Activated CD4-positive, alpha-beta T cell treated with anti-CD3 and anti-CD28 coated beads for 36 hours (primary cell): ENCODE measurements at regions not wholly inside any gene's neighbourhood (a gene's known extent, or its start where the extent isn't known, plus 50 kb on each side); places are given as distances from the start of the nearest gene placed in this dataset.
"Not testable (repeated sequence)": the region's sequence is repeated elsewhere in the genome, so short reads cannot be mapped to it uniquely, and the experiment has no call there.

ENCODE experiments used
- ATAC-seq: fragments of 200-7000 bp; cut with Tn5 transposase; one replicate; pipeline ENCODE4 v1.10.0; 2021; ENCODE audit warnings: mild to moderate bottlenecking, moderate library complexity
- CTCF ChIA-PET: fragments of 350-600 bp; sonication (Branson Sonifier 250); formaldehyde crosslinking; loops from one replicate; lab custom pipeline; 2021; ENCODE audit warnings: antibody characterized with exemption; lab: Charles Lee
- POLR2A ChIA-PET: fragments of 350-600 bp; sonication (Branson Sonifier 250); formaldehyde crosslinking; loops from one replicate; lab custom pipeline; 2021; ENCODE audit warnings: antibody characterized with exemption, inconsistent platforms; lab: Charles Lee
- DNase-seq: peaks from one replicate; pipeline ENCODE4 v3.0.0-alpha.2; 2020
- H3K27ac Mint-ChIP-seq: one replicate; pipeline ENCODE4 v1.8.0; 2021; ENCODE audit warnings: mixed read lengths
- H3K27me3 Mint-ChIP-seq: one replicate; pipeline ENCODE4 v1.8.0; 2021; ENCODE audit warnings: mixed read lengths
- H3K36me3 Mint-ChIP-seq: one replicate; pipeline ENCODE4 v1.8.0; 2021; ENCODE audit warnings: low read depth, mixed read lengths
- H3K4me1 Mint-ChIP-seq: one replicate; pipeline ENCODE4 v1.8.0; 2021; ENCODE audit warnings: mixed read lengths
- H3K4me3 Mint-ChIP-seq: one replicate; pipeline ENCODE4 v1.8.0; 2021; ENCODE audit warnings: mild to moderate bottlenecking, moderate library complexity, mixed read lengths
- H3K9me3 Mint-ChIP-seq: one replicate; pipeline ENCODE4 v1.8.0; 2021; ENCODE audit warnings: low read depth, mixed read lengths
- intact Hi-C, 2 experiments: fragments of 100-400 bp; cut with DNase I in 1 of 2; cut with micrococcal nuclease in 1 of 2; formaldehyde crosslinking; loops; one replicate each; pipeline versions ENCODE4 v1.14.2 to v1.15.1; 2022 to 2024; cut with DNase I, micrococcal nuclease

GRCh38 chr17:30711626-30712507 lies 112.6 kb downstream of the CRLF3 start:
- intact Hi-C loops, H3K9me3 Mint-ChIP-seq, ATAC-seq, DNase-seq, CTCF ChIA-PET, H3K27ac Mint-ChIP-seq, H3K36me3 Mint-ChIP-seq: not testable (repeated sequence)
- Mint-ChIP-seq H3K27me3 (peaks cover 10% of the 10 kb centered on the region), H3K4me1 (peaks cover 21% of the 10 kb centered on the region), H3K4me3 (peak overlapping the region; percentile 58)
- POLR2A ChIA-PET: interaction anchor here (0.7 kb wide), 1 partner anchor 14 kb away, joined by 3 read pairs; no protein-coding TSS in a partner anchor

- POLR2A ChIA-PET, intact Hi-C loops, ATAC-seq, DNase-seq, H3K36me3 Mint-ChIP-seq, CTCF ChIA-PET, H3K27ac Mint-ChIP-seq, H3K9me3 Mint-ChIP-seq: not testable (repeated sequence)
- Mint-ChIP-seq H3K27me3 (peaks cover 17% of the 10 kb centered on the region), H3K4me1 (peaks cover 28% of the 10 kb centered on the region), H3K4me3 (peak overlapping the region; percentile 58)
Measured at GRCh38 chr17:30711176-30711575, 113.3 kb downstream of the CRLF3 start.

GRCh38 chr17:30710276-30711088 lies 114.0 kb downstream of the CRLF3 start:
- ATAC-seq, H3K27ac Mint-ChIP-seq, POLR2A ChIA-PET, DNase-seq, intact Hi-C loops, H3K36me3 Mint-ChIP-seq, CTCF ChIA-PET, H3K9me3 Mint-ChIP-seq: not testable (repeated sequence)
- peak overlapping the region; percentile 58 for H3K4me3 Mint-ChIP-seq
- peaks cover 29% of the 10 kb centered on the region for H3K4me1 Mint-ChIP-seq
- peaks cover 22% of the 10 kb centered on the region for H3K27me3 Mint-ChIP-seq

GRCh38 chr17:30709561-30710275 lies 114.8 kb downstream of the CRLF3 start:
- H3K36me3 Mint-ChIP-seq, POLR2A ChIA-PET, H3K27ac Mint-ChIP-seq, H3K9me3 Mint-ChIP-seq: not testable (repeated sequence)
- intact Hi-C loops: loop anchor here in 1 of 2 experiments (2.0 to 5.0 kb wide), 4 partner anchors 233 to 592 kb away; partner anchors contain the start of genes BLMH, CPD, GOSR1 and NSRP1
- CTCF ChIA-PET: interaction anchor here (0.6 kb wide), 1 partner anchor 791 kb away, joined by 3 read pairs; no protein-coding TSS in a partner anchor
- DNase-seq (peak; percentile 57), ATAC-seq (peak; percentile 24)
- Mint-ChIP-seq H3K4me3 (peak overlapping the region; percentile 58), H3K4me1 (peaks cover 27% of the 10 kb centered on the region), H3K27me3 (peaks cover 26% of the 10 kb centered on the region)

- POLR2A ChIA-PET, H3K9me3 Mint-ChIP-seq, H3K36me3 Mint-ChIP-seq, CTCF ChIA-PET, H3K27ac Mint-ChIP-seq: not testable (repeated sequence)
- peaks cover 26% of the 10 kb centered on the region for H3K27me3 Mint-ChIP-seq
- intact Hi-C loops: loop anchor here in 1 of 2 experiments (2.0 to 5.0 kb wide), 4 partner anchors 232 to 592 kb away; partner anchors contain the start of genes BLMH, CPD, GOSR1 and NSRP1
- peak; percentile 54 for DNase-seq
- ATAC-seq: peak; percentile 13
- peak overlapping the region; percentile 58 for H3K4me3 Mint-ChIP-seq
- peaks cover 27% of the 10 kb centered on the region for H3K4me1 Mint-ChIP-seq
Measured at GRCh38 chr17:30709096-30709495, 115.4 kb downstream of the CRLF3 start.

GRCh38 chr17:30708241-30709078 lies 116.0 kb downstream of the CRLF3 start:
- CTCF ChIA-PET, POLR2A ChIA-PET, H3K36me3 Mint-ChIP-seq, H3K9me3 Mint-ChIP-seq: not testable (repeated sequence)
- intact Hi-C loops: loop anchor here in 1 of 2 experiments (2.0 to 5.0 kb wide), 4 partner anchors 232 to 591 kb away; partner anchors contain the start of genes BLMH, CPD, GOSR1 and NSRP1
- H3K4me3 Mint-ChIP-seq: peak overlapping the region; percentile 86
- DNase-seq (peak; percentile 81), ATAC-seq (peak; percentile 71)
- H3K27me3 Mint-ChIP-seq: peaks cover 29% of the 10 kb centered on the region
- peak overlapping the region; percentile 91 for H3K27ac Mint-ChIP-seq
- H3K4me1 Mint-ChIP-seq: peaks cover 27% of the 10 kb centered on the region

- H3K9me3 Mint-ChIP-seq, DNase-seq, H3K36me3 Mint-ChIP-seq, POLR2A ChIA-PET: not testable (repeated sequence)
- CTCF ChIA-PET: interaction anchor here (1.5 kb wide), 1 partner anchor 10 kb away, joined by 4 read pairs; no protein-coding TSS in a partner anchor
- peak overlapping the region; percentile 86 for H3K4me3 Mint-ChIP-seq
- peak; percentile 16 for ATAC-seq
- H3K4me1 Mint-ChIP-seq: peaks cover 27% of the 10 kb centered on the region
- H3K27me3 Mint-ChIP-seq: peaks cover 29% of the 10 kb centered on the region
- intact Hi-C loops: loop anchor here in 1 of 2 experiments (2.0 to 5.0 kb wide), 4 partner anchors 231 to 590 kb away; partner anchors contain the start of genes BLMH, CPD, GOSR1 and NSRP1
- peak overlapping the region; percentile 91 for H3K27ac Mint-ChIP-seq
Measured at GRCh38 chr17:30707724-30708240, 116.7 kb downstream of the CRLF3 start.

GRCh38 chr17:30706461-30707335 lies 117.8 kb downstream of the CRLF3 start:
- DNase-seq, H3K36me3 Mint-ChIP-seq, H3K27ac Mint-ChIP-seq, POLR2A ChIA-PET, H3K4me3 Mint-ChIP-seq, H3K9me3 Mint-ChIP-seq, ATAC-seq: not testable (repeated sequence)
- intact Hi-C loops: loop anchor here in 1 of 2 experiments (5.0 kb wide), 2 partner anchors 414 to 589 kb away; partner anchors contain the start of genes BLMH and NSRP1
- peaks cover 27% of the 10 kb centered on the region for H3K4me1 Mint-ChIP-seq
- CTCF ChIA-PET: interaction anchor here (1.2 to 1.5 kb wide), 2 partner anchors 8 to 9 kb away, joined by 3 to 4 read pairs; no protein-coding TSS in a partner anchor
- H3K27me3 Mint-ChIP-seq: peaks cover 29% of the 10 kb centered on the region

GRCh38 chr17:30706004-30706403 lies 118.5 kb downstream of the CRLF3 start:
- ATAC-seq, H3K27ac Mint-ChIP-seq, POLR2A ChIA-PET, H3K4me3 Mint-ChIP-seq, H3K36me3 Mint-ChIP-seq, DNase-seq, H3K9me3 Mint-ChIP-seq: not testable (repeated sequence)
- Mint-ChIP-seq H3K27me3 (peaks cover 32% of the 10 kb centered on the region), H3K4me1 (peaks cover 26% of the 10 kb centered on the region)
- CTCF ChIA-PET: interaction anchor here (1.2 kb wide), 1 partner anchor 9 kb away, joined by 3 read pairs; no protein-coding TSS in a partner anchor
- intact Hi-C loops: loop anchor here in 1 of 2 experiments (5.0 kb wide), 2 partner anchors 414 to 589 kb away; partner anchors contain the start of genes BLMH and NSRP1
